T-helper 17 cell (primary cell): ENCODE measurements at regions not wholly inside any gene's neighbourhood (a gene's known extent, or its start where the extent isn't known, plus 50 kb on each side); places are given as distances from the start of the nearest gene placed in this dataset.

Experiments used
- ATAC-seq: fragments of 150-1000 bp; cut with Tn5 transposase; 2 replicates; pipeline ENCODE4 v1.10.0; 2021; ENCODE audit warnings: mild to moderate bottlenecking, moderate library complexity
- DNase-seq, 3 donors: peaks; one replicate each; pipeline versions ENCODE4 v3.0.0 to v3.0.0-alpha.2; 2020 to 2021
- H3K9me3 ChIP-seq: one replicate; pipeline ENCODE4 v1.7.0; 2013; ENCODE audit warnings: low read length, mild to moderate bottlenecking; ENCODE audit not compliant: control insufficient read depth, poor library complexity, severe bottlenecking
- H3K27ac Mint-ChIP-seq: one replicate; pipeline ENCODE4 v1.8.0; 2022; ENCODE audit warnings: mild to moderate bottlenecking, moderate library complexity, mixed read lengths
- H3K27me3 Mint-ChIP-seq: one replicate; pipeline ENCODE4 v1.8.0; 2022; ENCODE audit warnings: mixed read lengths
- H3K36me3 Mint-ChIP-seq: one replicate; pipeline ENCODE4 v1.8.0; 2022; ENCODE audit warnings: low read depth, mixed read lengths
- H3K4me1 Mint-ChIP-seq: one replicate; pipeline ENCODE4 v1.8.0; 2022; ENCODE audit warnings: mild to moderate bottlenecking, mixed read lengths
- H3K4me3 Mint-ChIP-seq: one replicate; pipeline ENCODE4 v1.8.0; 2022; ENCODE audit warnings: mild to moderate bottlenecking, moderate library complexity, mixed read lengths

- Mint-ChIP-seq H3K27ac (no peak overlapping the region), H3K27me3 (peaks cover 12% of the 10 kb centered on the region), H3K4me3 (no peak overlapping the region), H3K4me1 (no peaks in the 10 kb centered on the region), H3K36me3 (no peaks in the 10 kb centered on the region)
- no peaks in the 10 kb centered on the region for H3K9me3 ChIP-seq
- ATAC-seq (no peak), DNase-seq (no peak)
These were observed 100.8 kb upstream of the WASF3 start for GRCh38 chr13:26456650-26457049.

- DNase-seq = no peak
- Mint-ChIP-seq H3K4me3 (no peak overlapping the region), H3K27ac (no peak overlapping the region), H3K36me3 (no peaks in the 10 kb centered on the region), H3K27me3 (peaks cover 18% of the 10 kb centered on the region), H3K4me1 (no peaks in the 10 kb centered on the region)
- H3K9me3 ChIP-seq = no peaks in the 10 kb centered on the region
- ATAC-seq = no peak
These were observed 100.3 kb upstream of the WASF3 start for GRCh38 chr13:26457212-26457611.

- H3K4me1 Mint-ChIP-seq = no peaks in the 10 kb centered on the region
- H3K27me3 Mint-ChIP-seq = peaks cover 21% of the 10 kb centered on the region
- no peak overlapping the region for H3K27ac Mint-ChIP-seq
- H3K36me3 Mint-ChIP-seq = no peaks in the 10 kb centered on the region
- no peak for ATAC-seq
- H3K9me3 ChIP-seq = no peaks in the 10 kb centered on the region
- DNase-seq = no peak
- no peak overlapping the region for H3K4me3 Mint-ChIP-seq
These were observed 99.2 kb upstream of the WASF3 start for GRCh38 chr13:26458196-26458749.

GRCh38 chr13:26459276-26460131 lies 98.0 kb upstream of the WASF3 start:
- ATAC-seq (no peak), DNase-seq (no peak)
- H3K27ac Mint-ChIP-seq = no peak overlapping the region
- peaks cover 33% of the 10 kb centered on the region for H3K27me3 Mint-ChIP-seq
- peaks cover under 1% of the 10 kb centered on the region for H3K4me1 Mint-ChIP-seq
- no peak overlapping the region for H3K4me3 Mint-ChIP-seq
- no peaks in the 10 kb centered on the region for H3K9me3 ChIP-seq
- no peaks in the 10 kb centered on the region for H3K36me3 Mint-ChIP-seq

GRCh38 chr13:26460648-26461047 lies 96.8 kb upstream of the WASF3 start:
- H3K9me3 ChIP-seq = no peaks in the 10 kb centered on the region
- ATAC-seq = no peak

GRCh38 chr13:26463296-26463695 lies 94.2 kb upstream of the WASF3 start:
- H3K4me1 Mint-ChIP-seq = peaks cover 4% of the 10 kb centered on the region
- H3K4me3 Mint-ChIP-seq = no peak overlapping the region
- DNase-seq (no peak), ATAC-seq (no peak)
- no peaks in the 10 kb centered on the region for H3K9me3 ChIP-seq
- no peaks in the 10 kb centered on the region for H3K36me3 Mint-ChIP-seq
- peaks cover 57% of the 10 kb centered on the region for H3K27me3 Mint-ChIP-seq
- H3K27ac Mint-ChIP-seq = no peak overlapping the region

More at GRCh38 chr13:26460648-26461047, 96.8 kb upstream of the WASF3 start:
- DNase-seq = no peak
- H3K27me3 Mint-ChIP-seq = peaks cover 45% of the 10 kb centered on the region
- H3K4me1 Mint-ChIP-seq = peaks cover 3% of the 10 kb centered on the region
- no peaks in the 10 kb centered on the region for H3K36me3 Mint-ChIP-seq
- no peak overlapping the region for H3K27ac Mint-ChIP-seq
- no peak overlapping the region for H3K4me3 Mint-ChIP-seq

- DNase-seq (no peak), ATAC-seq (no peak)
- H3K27me3 Mint-ChIP-seq = peaks cover 59% of the 10 kb centered on the region
- peaks cover 5% of the 10 kb centered on the region for H3K4me1 Mint-ChIP-seq
- H3K4me3 Mint-ChIP-seq = no peak overlapping the region
- H3K9me3 ChIP-seq = no peaks in the 10 kb centered on the region
- H3K36me3 Mint-ChIP-seq = no peaks in the 10 kb centered on the region
- no peak overlapping the region for H3K27ac Mint-ChIP-seq
These were observed 93.6 kb upstream of the WASF3 start for GRCh38 chr13:26463848-26464247.

GRCh38 chr13:26465514-26465913 lies 92.0 kb upstream of the WASF3 start:
- ATAC-seq (no peak), DNase-seq (no peak)
- no peaks in the 10 kb centered on the region for H3K9me3 ChIP-seq
- H3K4me1 Mint-ChIP-seq = peaks cover 5% of the 10 kb centered on the region
- H3K4me3 Mint-ChIP-seq = no peak overlapping the region
- no peaks in the 10 kb centered on the region for H3K36me3 Mint-ChIP-seq
- H3K27me3 Mint-ChIP-seq = peaks cover 55% of the 10 kb centered on the region
- no peak overlapping the region for H3K27ac Mint-ChIP-seq

- H3K4me3 Mint-ChIP-seq = no peak overlapping the region
- H3K9me3 ChIP-seq = no peaks in the 10 kb centered on the region
- H3K27me3 Mint-ChIP-seq = peaks cover 55% of the 10 kb centered on the region
- DNase-seq = no peak
- H3K4me1 Mint-ChIP-seq = peaks cover 5% of the 10 kb centered on the region
- ATAC-seq = no peak
- H3K36me3 Mint-ChIP-seq = no peaks in the 10 kb centered on the region
- H3K27ac Mint-ChIP-seq = no peak overlapping the region
These were observed 91.5 kb upstream of the WASF3 start for GRCh38 chr13:26465954-26466353.

- no peak for ATAC-seq
- Mint-ChIP-seq H3K4me3 (no peak overlapping the region), H3K4me1 (peaks cover 5% of the 10 kb centered on the region), H3K27me3 (peaks cover 43% of the 10 kb centered on the region), H3K36me3 (no peaks in the 10 kb centered on the region), H3K27ac (no peak overlapping the region)
- DNase-seq = no peak
- H3K9me3 ChIP-seq = no peaks in the 10 kb centered on the region
These were observed 89.2 kb upstream of the WASF3 start for GRCh38 chr13:26468265-26468801.

- peaks cover 31% of the 10 kb centered on the region for H3K27me3 Mint-ChIP-seq
- H3K4me3 Mint-ChIP-seq = no peak overlapping the region
- H3K36me3 Mint-ChIP-seq = no peaks in the 10 kb centered on the region
- H3K4me1 Mint-ChIP-seq = peaks cover 3% of the 10 kb centered on the region
- H3K9me3 ChIP-seq = no peaks in the 10 kb centered on the region
- H3K27ac Mint-ChIP-seq = no peak overlapping the region
- DNase-seq (no peak), ATAC-seq (no peak)
These were observed 87.9 kb upstream of the WASF3 start for GRCh38 chr13:26469602-26470001.

GRCh38 chr13:26471807-26472206 lies 85.7 kb upstream of the WASF3 start:
- H3K27ac Mint-ChIP-seq = no peak overlapping the region
- H3K36me3 Mint-ChIP-seq = no peaks in the 10 kb centered on the region

GRCh38 chr13:26473571-26474230 lies 83.8 kb upstream of the WASF3 start:
- H3K27ac Mint-ChIP-seq = no peak overlapping the region
- no peak overlapping the region for H3K4me3 Mint-ChIP-seq
- no peaks in the 10 kb centered on the region for H3K9me3 ChIP-seq
- H3K4me1 Mint-ChIP-seq = peaks cover 2% of the 10 kb centered on the region
- no peak for DNase-seq
- ATAC-seq = no peak
- H3K27me3 Mint-ChIP-seq = peaks cover 6% of the 10 kb centered on the region
- H3K36me3 Mint-ChIP-seq = no peaks in the 10 kb centered on the region

More at GRCh38 chr13:26471807-26472206, 85.7 kb upstream of the WASF3 start:
- ATAC-seq = no peak
- Mint-ChIP-seq H3K4me3 (no peak overlapping the region), H3K27me3 (peaks cover 14% of the 10 kb centered on the region), H3K4me1 (peaks cover 4% of the 10 kb centered on the region)
- H3K9me3 ChIP-seq = no peaks in the 10 kb centered on the region
- DNase-seq = no peak
